RWPE1 (cell line): ENCODE measurements at regions not wholly inside any gene's neighbourhood (a gene's known extent, or its start where the extent isn't known, plus 50 kb on each side); places are given as distances from the start of the nearest gene placed in this dataset.

Experiments used
- CTCF ChIA-PET: fragments of 350-600 bp; sonication (Branson Sonifier 250); formaldehyde crosslinking; extraction: SDS; loops from one replicate; lab custom pipeline; 2021; lab: Yijun Ruan, JAX
- POLR2A ChIA-PET: fragments of 400-600 bp; formaldehyde crosslinking; extraction: SDS; loops from one replicate; lab custom pipeline; 2020; ENCODE audit warnings: antibody characterized with exemption; ENCODE audit not compliant: low non-redundant PET; lab: Yijun Ruan, JAX
- DNase-seq: peaks from one replicate; pipeline ENCODE4 v3.0.0; 2012; ENCODE audit warnings: low spot score
- H3K27ac ChIP-seq: fragments of 450-650 bp; 2 replicates; pipeline ENCODE4 v1.5.1; 2017
- TF ChIP-seq, protein P1 (sequence below): fragments of 450-650 bp; conservative IDR thresholded peaks from 2 replicates; pipeline ENCODE4 v1.5.1; 2017; ENCODE audit warnings: low read depth, mild to moderate bottlenecking

DNA sequence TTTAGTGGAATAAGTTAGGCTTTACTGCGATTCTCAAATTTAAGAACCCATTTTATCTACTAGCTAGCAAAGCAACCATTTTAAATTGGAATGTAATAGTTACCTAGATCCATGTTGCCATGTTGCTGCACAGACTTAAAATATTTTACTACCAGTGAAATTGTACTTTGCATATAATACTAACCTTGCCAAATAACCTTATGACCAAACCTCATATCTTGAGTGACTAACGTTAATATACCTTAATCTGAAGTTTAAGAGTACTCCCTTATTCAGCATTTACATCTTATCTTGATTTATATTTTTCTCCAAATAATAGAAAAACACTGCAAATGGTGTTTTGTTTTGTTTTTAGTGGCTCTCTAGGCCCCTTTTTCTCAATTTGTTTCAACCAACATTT lies 50.3 kb upstream of the NAB1 start:
- TF ChIP-seq, protein P1, sequence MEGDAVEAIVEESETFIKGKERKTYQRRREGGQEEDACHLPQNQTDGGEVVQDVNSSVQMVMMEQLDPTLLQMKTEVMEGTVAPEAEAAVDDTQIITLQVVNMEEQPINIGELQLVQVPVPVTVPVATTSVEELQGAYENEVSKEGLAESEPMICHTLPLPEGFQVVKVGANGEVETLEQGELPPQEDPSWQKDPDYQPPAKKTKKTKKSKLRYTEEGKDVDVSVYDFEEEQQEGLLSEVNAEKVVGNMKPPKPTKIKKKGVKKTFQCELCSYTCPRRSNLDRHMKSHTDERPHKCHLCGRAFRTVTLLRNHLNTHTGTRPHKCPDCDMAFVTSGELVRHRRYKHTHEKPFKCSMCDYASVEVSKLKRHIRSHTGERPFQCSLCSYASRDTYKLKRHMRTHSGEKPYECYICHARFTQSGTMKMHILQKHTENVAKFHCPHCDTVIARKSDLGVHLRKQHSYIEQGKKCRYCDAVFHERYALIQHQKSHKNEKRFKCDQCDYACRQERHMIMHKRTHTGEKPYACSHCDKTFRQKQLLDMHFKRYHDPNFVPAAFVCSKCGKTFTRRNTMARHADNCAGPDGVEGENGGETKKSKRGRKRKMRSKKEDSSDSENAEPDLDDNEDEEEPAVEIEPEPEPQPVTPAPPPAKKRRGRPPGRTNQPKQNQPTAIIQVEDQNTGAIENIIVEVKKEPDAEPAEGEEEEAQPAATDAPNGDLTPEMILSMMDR, result no peak
- POLR2A ChIA-PET, result no interaction called here
- DNase-seq, result no peak
- H3K27ac ChIP-seq, result no peak overlapping the region
- CTCF ChIA-PET, result no interaction called here

DNA sequence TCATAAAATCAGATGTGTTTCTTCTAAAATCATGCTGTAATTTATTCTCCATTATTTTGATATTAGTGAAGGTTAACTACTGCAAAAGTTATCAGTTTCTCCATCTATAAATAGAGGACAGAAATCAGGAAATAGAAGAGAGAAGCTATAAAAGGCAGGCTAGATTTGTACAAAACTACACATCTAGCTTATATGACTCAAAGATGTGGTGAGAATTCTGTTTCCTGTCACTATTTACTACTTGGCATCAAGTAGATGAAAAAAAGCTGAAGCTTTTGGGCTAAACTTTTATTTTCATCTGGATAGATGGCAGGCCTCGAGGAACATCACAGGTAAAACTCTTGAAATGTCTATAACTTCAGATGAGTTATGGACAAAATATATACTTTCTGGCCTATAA lies 49.8 kb upstream of the NAB1 start:
- ChIA-PET POLR2A (no interaction called here), CTCF (interaction anchor here (0.5 kb wide), 1 partner anchor 33 kb away, joined by 3 read pairs; no protein-coding TSS in a partner anchor)
- TF ChIP-seq, protein P1, result no peak
- no peak for DNase-seq
- H3K27ac ChIP-seq, result no peak overlapping the region
